T47D (cell line): ENCODE measurements at regions not wholly inside any gene's neighbourhood (a gene's known extent, or its start where the extent isn't known, plus 50 kb on each side); places are given as distances from the start of the nearest gene placed in this dataset.
"Not testable (repeated sequence)": the region's sequence is repeated elsewhere in the genome, so short reads cannot be mapped to it uniquely, and the experiment has no call there.

ENCODE experiments used
- DNase-seq, 2 experiments: peaks; one replicate each; pipeline versions ENCODE4 v3.0.0 to v3.0.0-alpha.2; 2011 to 2012; ENCODE audit warnings: low read depth in 1 of 2, low spot score in 1 of 2
- JUND ChIP-seq: IDR thresholded peaks from 2 replicates; pipeline ENCODE4 v1.6.1; 2012; ENCODE audit warnings: low read depth
- in situ Hi-C: cut with HindIII; loops from 2 replicates; pipeline ENCODE4 v1.10.0; 2016; ENCODE audit warnings: low sequenced_read_pairs, low pct_unique_long_range_greater_than_20kb

GRCh38 chr14:88064841-88065240 lies 59.9 kb downstream of the GPR65 start:
- no peak for DNase-seq
- in situ Hi-C loops = no loop called here
- no peak for TF ChIP-seq JUND

- in situ Hi-C loops = no loop called here
- TF ChIP-seq JUND = no peak
- no peak for DNase-seq
These were observed 64.7 kb downstream of the GPR65 start for GRCh38 chr14:88069677-88070076.

- no peak for TF ChIP-seq JUND
- in situ Hi-C loops = no loop called here
- DNase-seq = no peak
These were observed 70.5 kb downstream of the GPR65 start for GRCh38 chr14:88075269-88075981.

GRCh38 chr14:88078525-88078924 lies 73.6 kb downstream of the GPR65 start:
- no peak for DNase-seq
- TF ChIP-seq JUND = no peak
- in situ Hi-C loops = no loop called here

GRCh38 chr14:88079624-88080023 lies 74.7 kb downstream of the GPR65 start:
- DNase-seq = no peak
- no peak for TF ChIP-seq JUND
- in situ Hi-C loops = no loop called here

- no peak for DNase-seq
These were observed 80.8 kb downstream of the GPR65 start for GRCh38 chr14:88085736-88086135.

GRCh38 chr14:88089445-88089844 lies 84.5 kb downstream of the GPR65 start:
- in situ Hi-C loops = no loop called here
- no peak for TF ChIP-seq JUND
- DNase-seq = no peak

More at GRCh38 chr14:88085736-88086135, 80.8 kb downstream of the GPR65 start:
- in situ Hi-C loops = no loop called here
- no peak for TF ChIP-seq JUND

GRCh38 chr14:88092529-88092928 lies 87.6 kb downstream of the GPR65 start:
- DNase-seq = no peak
- no peak for TF ChIP-seq JUND
- in situ Hi-C loops = no loop called here

- no peak for DNase-seq
- TF ChIP-seq JUND = no peak
- in situ Hi-C loops = no loop called here
These were observed 90.9 kb downstream of the GPR65 start for GRCh38 chr14:88095791-88096190.

- no peak for DNase-seq
- in situ Hi-C loops = no loop called here
- TF ChIP-seq JUND = no peak
These were observed 93.2 kb downstream of the GPR65 start for GRCh38 chr14:88098163-88098562.

GRCh38 chr14:88104710-88105109 lies 99.8 kb downstream of the GPR65 start:
- no peak for TF ChIP-seq JUND

GRCh38 chr14:88106377-88106776 lies 101.4 kb downstream of the GPR65 start:
- no peak for DNase-seq
- in situ Hi-C loops = no loop called here
- TF ChIP-seq JUND = no peak

More at GRCh38 chr14:88104710-88105109, 99.8 kb downstream of the GPR65 start:
- DNase-seq = no peak
- in situ Hi-C loops = no loop called here

GRCh38 chr14:88127669-88128068 lies 122.7 kb downstream of the GPR65 start:
- DNase-seq, in situ Hi-C loops: not testable (repeated sequence)

- no peak for TF ChIP-seq JUND
- DNase-seq = no peak
- in situ Hi-C loops = no loop called here
These were observed 123.9 kb downstream of the GPR65 start for GRCh38 chr14:88128816-88129215.
